GM10266 (cell line): ENCODE measurements at regions not wholly inside any gene's neighbourhood (a gene's known extent, or its start where the extent isn't known, plus 50 kb on each side); places are given as distances from the start of the nearest gene placed in this dataset.

ENCODE experiments used
- DNase-seq: peaks from one replicate; pipeline ENCODE4 v3.0.0; 2012; ENCODE audit errors: extremely low spot score
- CTCF ChIP-seq: IDR thresholded peaks from 2 replicates; pipeline ENCODE4 v1.5.1; 2012; ENCODE audit warnings: mild to moderate bottlenecking, low read depth; ENCODE audit not compliant: control insufficient read depth, insufficient read depth; ENCODE audit errors: missing control alignments

- no peak for DNase-seq
- no peak for TF ChIP-seq CTCF
Measured at GRCh38 chr7:21184942-21185652, 242.8 kb upstream of the SP4 start.

- DNase-seq = no peak
- no peak for TF ChIP-seq CTCF
Measured at GRCh38 chr7:21185653-21186265, 242.1 kb upstream of the SP4 start.

- no peak for DNase-seq
- no peak for TF ChIP-seq CTCF
Measured at GRCh38 chr7:21191321-21192073, 236.4 kb upstream of the SP4 start.

- TF ChIP-seq CTCF = no peak
- no peak for DNase-seq
Measured at GRCh38 chr7:21192657-21193056, 235.2 kb upstream of the SP4 start.

- no peak for TF ChIP-seq CTCF
- no peak for DNase-seq
Measured at GRCh38 chr7:21193895-21194294, 234.0 kb upstream of the SP4 start.

GRCh38 chr7:21194936-21195335 is 232.9 kb upstream of the SP4 start:
- DNase-seq = no peak
- no peak for TF ChIP-seq CTCF

- no peak for TF ChIP-seq CTCF
- no peak for DNase-seq
Measured at GRCh38 chr7:21198921-21199320, 229.0 kb upstream of the SP4 start.
